Naive thymus-derived CD8-positive, alpha-beta T cell (primary cell): ENCODE measurements at regions not wholly inside any gene's neighbourhood (a gene's known extent, or its start where the extent isn't known, plus 50 kb on each side); places are given as distances from the start of the nearest gene placed in this dataset.

ENCODE experiments used
- ATAC-seq, 2 donors: fragments of 150-1000 bp; cut with Tn5 transposase in 1 of 2; sonication (Bioruptor Pico), chemical (Tn5 transposase) in 1 of 2; 1 replicate in 1 of 2; 2 replicates in 1 of 2; pipeline ENCODE4 v1.10.0; 2021; ENCODE audit warnings: mild to moderate bottlenecking in 2 of 2, moderate library complexity in 2 of 2
- POLR2A ChIA-PET: fragments of 350-600 bp; sonication (Branson Sonifier 250); formaldehyde crosslinking; loops from one replicate; lab custom pipeline; 2021; ENCODE audit warnings: antibody characterized with exemption; lab: Charles Lee
- DNase-seq, 10 donors: peaks; one replicate each; pipeline versions ENCODE4 v3.0.0 to v3.0.0-alpha.2; 2020 to 2022
- H3K27ac Mint-ChIP-seq, 10 donors: one replicate each; pipeline ENCODE4 v1.8.0; 2020 to 2022; ENCODE audit warnings: mild to moderate bottlenecking in 10 of 10, mixed read lengths in 10 of 10, moderate library complexity in 4 of 10, inconsistent platforms in 1 of 10
- H3K27me3 Mint-ChIP-seq, 5 donors: one replicate each; pipeline ENCODE4 v1.8.0; 2021 to 2022; ENCODE audit warnings: mixed read lengths in 5 of 5
- H3K36me3 Mint-ChIP-seq, 3 donors: one replicate each; pipeline ENCODE4 v1.8.0; 2020 to 2022; ENCODE audit warnings: mixed read lengths in 3 of 3, mild to moderate bottlenecking in 2 of 3, inconsistent platforms in 1 of 3
- H3K4me1 Mint-ChIP-seq, 4 donors: one replicate each; pipeline ENCODE4 v1.8.0; 2021 to 2022; ENCODE audit warnings: mixed read lengths in 4 of 4
- H3K4me3 Mint-ChIP-seq, 10 donors: one replicate each; pipeline ENCODE4 v1.8.0; 2020 to 2022; ENCODE audit warnings: mild to moderate bottlenecking in 10 of 10, mixed read lengths in 10 of 10, moderate library complexity in 6 of 10, inconsistent platforms in 1 of 10
- H3K9me3 Mint-ChIP-seq, 9 donors: one replicate each; pipeline ENCODE4 v1.8.0; 2020 to 2022; ENCODE audit warnings: mixed read lengths in 9 of 9, mild to moderate bottlenecking in 3 of 9, inconsistent platforms in 1 of 9, moderate library complexity in 1 of 9

GRCh38 chr1:17925290-17926237, 170.4 kb downstream of the ACTL8 start:
- no peaks in the 10 kb centered on the region for H3K36me3 Mint-ChIP-seq
- POLR2A ChIA-PET, result no interaction called here
- peaks cover 0 to 6% (median under 1%) of the 10 kb centered on the region in 4 donors for H3K4me1 Mint-ChIP-seq
- H3K27ac Mint-ChIP-seq, result no peak overlapping the region
- H3K9me3 Mint-ChIP-seq, result no peaks in the 10 kb centered on the region
- no peak for ATAC-seq
- DNase-seq, result no peak
- H3K4me3 Mint-ChIP-seq, result peak overlapping the region in 1 of 10 donors; percentile 26
- H3K27me3 Mint-ChIP-seq, result peaks cover 13 to 80% (median 38%) of the 10 kb centered on the region in 5 donors

- Mint-ChIP-seq H3K27ac (no peak overlapping the region), H3K27me3 (peaks cover 10 to 77% (median 29%) of the 10 kb centered on the region in 5 donors), H3K4me1 (peaks cover 0 to 6% (median under 1%) of the 10 kb centered on the region in 4 donors), H3K36me3 (no peaks in the 10 kb centered on the region), H3K9me3 (peaks cover 0 to 7% (median 0%) of the 10 kb centered on the region in 9 donors), H3K4me3 (no peak overlapping the region)
- no peak for ATAC-seq
- DNase-seq, result no peak
- POLR2A ChIA-PET, result no interaction called here
Observed at GRCh38 chr1:17926906-17927305, 171.8 kb downstream of the ACTL8 start.

GRCh38 chr1:17927952-17928351, 172.8 kb downstream of the ACTL8 start:
- H3K36me3 Mint-ChIP-seq, result no peaks in the 10 kb centered on the region
- POLR2A ChIA-PET, result no interaction called here
- DNase-seq (no peak), ATAC-seq (no peak)
- H3K9me3 Mint-ChIP-seq, result peaks cover 0 to 15% (median 4%) of the 10 kb centered on the region in 9 donors
- H3K27ac Mint-ChIP-seq, result no peak overlapping the region
- no peak overlapping the region for H3K4me3 Mint-ChIP-seq
- peaks cover 9 to 67% (median 20%) of the 10 kb centered on the region in 5 donors for H3K27me3 Mint-ChIP-seq
- peaks cover 0 to 6% (median under 1%) of the 10 kb centered on the region in 4 donors for H3K4me1 Mint-ChIP-seq

GRCh38 chr1:17929224-17929623, 174.1 kb downstream of the ACTL8 start:
- H3K36me3 Mint-ChIP-seq, result no peaks in the 10 kb centered on the region
- ATAC-seq (no peak), DNase-seq (no peak)
- peaks cover 0 to 6% (median 0%) of the 10 kb centered on the region in 4 donors for H3K4me1 Mint-ChIP-seq
- no peak overlapping the region for H3K4me3 Mint-ChIP-seq
- POLR2A ChIA-PET, result no interaction called here
- peak overlapping the region in 1 of 10 donors; percentile 2 for H3K27ac Mint-ChIP-seq
- peaks cover 4 to 54% (median 12%) of the 10 kb centered on the region in 5 donors for H3K27me3 Mint-ChIP-seq
- peaks cover 0 to 15% (median 4%) of the 10 kb centered on the region in 9 donors for H3K9me3 Mint-ChIP-seq

GRCh38 chr1:17930635-17931034, 175.5 kb downstream of the ACTL8 start:
- H3K9me3 Mint-ChIP-seq, result peaks cover 0 to 15% (median 4%) of the 10 kb centered on the region in 9 donors
- H3K27ac Mint-ChIP-seq, result no peak overlapping the region
- H3K27me3 Mint-ChIP-seq, result peaks cover 0 to 45% (median 15%) of the 10 kb centered on the region in 5 donors
- peaks cover 0 to 1% (median 0%) of the 10 kb centered on the region in 4 donors for H3K4me1 Mint-ChIP-seq
- no peaks in the 10 kb centered on the region for H3K36me3 Mint-ChIP-seq
- no peak overlapping the region for H3K4me3 Mint-ChIP-seq
- DNase-seq (no peak), ATAC-seq (no peak)
- POLR2A ChIA-PET, result no interaction called here

GRCh38 chr1:17932164-17932563, 175.4 kb upstream of the IGSF21 start:
- no peaks in the 10 kb centered on the region for H3K4me1 Mint-ChIP-seq
- ATAC-seq, result no peak
- no peaks in the 10 kb centered on the region for H3K36me3 Mint-ChIP-seq
- POLR2A ChIA-PET, result no interaction called here
- H3K27me3 Mint-ChIP-seq, result peaks cover 4 to 35% (median 12%) of the 10 kb centered on the region in 5 donors
- no peak for DNase-seq
- no peak overlapping the region for H3K4me3 Mint-ChIP-seq
- peaks cover 0 to 15% (median 4%) of the 10 kb centered on the region in 9 donors for H3K9me3 Mint-ChIP-seq
- H3K27ac Mint-ChIP-seq, result no peak overlapping the region

GRCh38 chr1:17933501-17933900, 174.1 kb upstream of the IGSF21 start:
- Mint-ChIP-seq H3K4me1 (no peaks in the 10 kb centered on the region), H3K9me3 (peaks cover 0 to 15% (median 4%) of the 10 kb centered on the region in 9 donors), H3K4me3 (no peak overlapping the region), H3K36me3 (no peaks in the 10 kb centered on the region), H3K27me3 (peaks cover 3 to 25% (median 12%) of the 10 kb centered on the region in 5 donors), H3K27ac (no peak overlapping the region)
- ATAC-seq (no peak), DNase-seq (no peak)
- POLR2A ChIA-PET, result interaction anchor here (0.5 kb wide), 1 partner anchor 421 kb away, joined by 3 read pairs; no protein-coding TSS in a partner anchor

- POLR2A ChIA-PET, result interaction anchor here (0.5 kb wide), 1 partner anchor 421 kb away, joined by 3 read pairs; no protein-coding TSS in a partner anchor
- Mint-ChIP-seq H3K36me3 (no peaks in the 10 kb centered on the region), H3K4me3 (no peak overlapping the region), H3K9me3 (peaks cover 0 to 15% (median 4%) of the 10 kb centered on the region in 9 donors), H3K27ac (no peak overlapping the region), H3K4me1 (no peaks in the 10 kb centered on the region), H3K27me3 (peaks cover 2 to 23% (median 9%) of the 10 kb centered on the region in 5 donors)
- ATAC-seq (no peak), DNase-seq (no peak)
Observed at GRCh38 chr1:17933971-17934370, 173.6 kb upstream of the IGSF21 start.

GRCh38 chr1:17935230-17935629, 172.4 kb upstream of the IGSF21 start:
- Mint-ChIP-seq H3K4me3 (no peak overlapping the region), H3K4me1 (no peaks in the 10 kb centered on the region), H3K27me3 (peaks cover 2 to 26% (median 8%) of the 10 kb centered on the region in 5 donors), H3K27ac (no peak overlapping the region), H3K9me3 (peaks cover 0 to 15% (median 4%) of the 10 kb centered on the region in 9 donors), H3K36me3 (no peaks in the 10 kb centered on the region)
- POLR2A ChIA-PET, result no interaction called here
- ATAC-seq (no peak), DNase-seq (no peak)

- Mint-ChIP-seq H3K4me3 (no peak overlapping the region), H3K27me3 (peaks cover 2 to 30% (median 15%) of the 10 kb centered on the region in 5 donors), H3K9me3 (peaks cover 0 to 2% (median 0%) of the 10 kb centered on the region in 9 donors), H3K27ac (no peak overlapping the region), H3K4me1 (no peaks in the 10 kb centered on the region), H3K36me3 (no peaks in the 10 kb centered on the region)
- no peak for ATAC-seq
- POLR2A ChIA-PET, result no interaction called here
- DNase-seq, result no peak
Observed at GRCh38 chr1:17941431-17942189, 166.0 kb upstream of the IGSF21 start.

- DNase-seq, result no peak
- H3K27me3 Mint-ChIP-seq, result peaks cover 2 to 32% (median 19%) of the 10 kb centered on the region in 5 donors
- ATAC-seq, result no peak
- H3K36me3 Mint-ChIP-seq, result no peaks in the 10 kb centered on the region
- POLR2A ChIA-PET, result no interaction called here
- no peaks in the 10 kb centered on the region for H3K4me1 Mint-ChIP-seq
- H3K27ac Mint-ChIP-seq, result no peak overlapping the region
- no peak overlapping the region for H3K4me3 Mint-ChIP-seq
- H3K9me3 Mint-ChIP-seq, result peaks cover 0 to 2% (median 0%) of the 10 kb centered on the region in 9 donors
Observed at GRCh38 chr1:17943506-17943905, 164.1 kb upstream of the IGSF21 start.

- Mint-ChIP-seq H3K4me3 (no peak overlapping the region), H3K4me1 (no peaks in the 10 kb centered on the region), H3K27me3 (peaks cover 2 to 35% (median 21%) of the 10 kb centered on the region in 5 donors), H3K27ac (no peak overlapping the region), H3K9me3 (peaks cover 0 to 2% (median 0%) of the 10 kb centered on the region in 9 donors), H3K36me3 (no peaks in the 10 kb centered on the region)
- DNase-seq (no peak), ATAC-seq (no peak)
- POLR2A ChIA-PET, result no interaction called here
Observed at GRCh38 chr1:17944646-17945045, 163.0 kb upstream of the IGSF21 start.
